Smooth muscle cell (in vitro differentiated cells): ENCODE measurements at regions not wholly inside any gene's neighbourhood (a gene's known extent, or its start where the extent isn't known, plus 50 kb on each side); places are given as distances from the start of the nearest gene placed in this dataset.
A peak's percentile ranks its signal among the peaks of the same experiment; 100 is the strongest.

Experiments used
- DNase-seq: peaks from one replicate; lab custom pipeline; 2025; ENCODE audit not compliant: unreplicated experiment; lab: John Stamatoyannopoulos, UW
- H2AFZ ChIP-seq: fragments of 200-600 bp; sonication (generic); 2 replicates; pipeline ENCODE4 v1.6.0; 2016; ENCODE audit warnings: antibody characterized with exemption, low read depth, mild to moderate bottlenecking
- H3F3A ChIP-seq: fragments of 200-600 bp; sonication (generic); 2 replicates; pipeline ENCODE4 v1.6.0; 2017; ENCODE audit warnings: antibody characterized with exemption, low read depth
- H3K27ac ChIP-seq: fragments of 200-600 bp; sonication (generic); 2 replicates; pipeline ENCODE4 v1.5.1; 2016; ENCODE audit warnings: low read depth, mild to moderate bottlenecking
- H3K27me3 ChIP-seq: fragments of 200-600 bp; sonication (generic); 2 replicates; pipeline ENCODE4 v1.6.1; 2016; ENCODE audit warnings: low read depth, mild to moderate bottlenecking
- H3K36me3 ChIP-seq: fragments of 200-600 bp; sonication (generic); 2 replicates; pipeline ENCODE4 v1.5.1; 2016; ENCODE audit warnings: low read depth
- H3K4me1 ChIP-seq: fragments of 200-600 bp; sonication (generic); 2 replicates; pipeline ENCODE4 v1.5.1; 2016; ENCODE audit warnings: low read depth
- H3K4me2 ChIP-seq: fragments of 200-600 bp; sonication (generic); 2 replicates; pipeline ENCODE4 v1.6.0; 2016; ENCODE audit warnings: mild to moderate bottlenecking
- H3K4me3 ChIP-seq: fragments of 200-600 bp; sonication (generic); 2 replicates; pipeline ENCODE4 v1.5.1; 2016; ENCODE audit warnings: mild to moderate bottlenecking
- H3K79me2 ChIP-seq: fragments of 200-600 bp; sonication (generic); 2 replicates; pipeline ENCODE4 v1.6.0; 2016; ENCODE audit warnings: low read depth, mild to moderate bottlenecking
- H3K9ac ChIP-seq: fragments of 200-600 bp; sonication (generic); 2 replicates; pipeline ENCODE4 v1.6.0; 2016; ENCODE audit warnings: low read depth
- H3K9me3 ChIP-seq: fragments of 200-600 bp; sonication (generic); replicated peaks from 2 replicates; pipeline ENCODE4 v1.5.1; 2016; ENCODE audit warnings: low read depth
- H4K20me1 ChIP-seq: fragments of 200-600 bp; sonication (generic); 2 replicates; pipeline ENCODE4 v1.6.0; 2016; ENCODE audit warnings: low read depth
- CTCF ChIP-seq: fragments of 200-600 bp; sonication (generic); IDR thresholded peaks from 2 replicates; pipeline ENCODE4 v1.5.1; 2017; ENCODE audit warnings: borderline replicate concordance, mild to moderate bottlenecking, antibody characterized with exemption; ENCODE audit not compliant: insufficient read depth, poor library complexity, severe bottlenecking
- WGBS: methylation state at CpG from one replicate; pipeline ENCODE4 v1.1.7; 2016; ENCODE audit warnings: low lambda C conversion rate; 5-methylcytosine and 5-hydroxymethylcytosine counted together

GRCh38 chr5:124630767-124631704, 115.4 kb downstream of the ZNF608 start:
- H2AFZ ChIP-seq: no peak overlapping the region

DNA sequence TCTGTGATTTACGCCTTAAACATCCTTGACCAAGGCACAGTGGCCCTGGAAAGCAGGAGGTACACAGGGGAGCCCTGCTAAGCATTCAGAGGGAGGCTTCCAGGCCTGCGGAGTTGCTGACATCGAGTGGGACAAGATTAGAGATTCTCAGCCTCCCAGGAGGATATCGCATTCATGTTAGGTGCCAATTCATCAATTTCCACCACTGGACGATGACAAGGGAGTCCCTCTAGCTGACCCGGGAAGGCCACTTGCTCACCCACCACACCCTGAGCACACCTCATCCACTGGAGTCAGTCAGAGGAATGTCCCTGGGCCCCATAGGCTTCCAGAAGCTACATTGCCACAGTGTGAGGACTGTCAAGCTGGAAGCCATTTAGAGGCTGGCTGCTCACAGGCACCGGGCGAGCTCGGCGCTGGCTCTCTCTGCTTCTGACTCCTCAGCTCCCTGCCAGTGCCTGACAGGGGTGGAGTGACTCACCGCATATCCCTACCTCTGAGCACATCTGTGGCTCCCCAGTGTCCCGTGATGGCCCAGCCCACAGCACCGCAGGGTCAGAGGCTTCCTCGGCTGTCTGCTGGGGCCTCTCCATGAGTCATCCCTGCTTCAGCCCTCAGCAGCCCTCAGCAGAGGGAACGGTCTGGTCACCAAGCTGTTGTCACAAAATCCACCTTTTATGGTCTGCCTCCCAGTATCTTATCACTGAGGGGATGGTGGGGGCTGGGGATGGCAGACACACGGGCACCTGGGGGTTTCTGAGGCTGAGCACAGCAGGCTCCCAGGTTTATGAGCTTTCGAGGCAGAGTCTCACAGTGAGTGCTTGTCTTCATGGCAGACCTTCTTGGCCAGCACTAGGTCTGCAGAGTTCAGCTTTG, 117.5 kb downstream of the ZNF608 start:
- DNase-seq: peak; percentile 60
- peak overlapping the region; percentile 74 for H3K9ac ChIP-seq
- H3K27ac ChIP-seq: peak overlapping the region; percentile 91
- H3K27me3 ChIP-seq: no peaks in the 10 kb centered on the region
- WGBS: 25% methylated on average over 17 of the region's 17 CpGs
- H3K79me2 ChIP-seq: no peaks in the 10 kb centered on the region
- no peaks in the 10 kb centered on the region for H4K20me1 ChIP-seq
- peaks cover 21% of the 10 kb centered on the region for H3F3A ChIP-seq
- H3K36me3 ChIP-seq: no peaks in the 10 kb centered on the region
- H3K4me3 ChIP-seq: no peak overlapping the region
- no peak for TF ChIP-seq CTCF
- H3K9me3 ChIP-seq: no peaks in the 10 kb centered on the region
- H3K4me2 ChIP-seq: peak overlapping the region; percentile 72
- peaks cover 18% of the 10 kb centered on the region for H3K4me1 ChIP-seq
- no peak overlapping the region for H2AFZ ChIP-seq

More at GRCh38 chr5:124630767-124631704, 115.4 kb downstream of the ZNF608 start:
- Histone ChIP-seq H3K4me1 (peaks cover 20% of the 10 kb centered on the region), H4K20me1 (no peaks in the 10 kb centered on the region), H3K4me2 (peak overlapping the region; percentile 55), H3K27me3 (no peaks in the 10 kb centered on the region), H3K9me3 (no peaks in the 10 kb centered on the region), H3K36me3 (no peaks in the 10 kb centered on the region), H3K9ac (peak overlapping the region; percentile 12), H3K4me3 (no peak overlapping the region), H3K79me2 (no peaks in the 10 kb centered on the region), H3K27ac (peak overlapping the region; percentile 91), H3F3A (peaks cover 33% of the 10 kb centered on the region)
- WGBS: 50% methylated on average over 5 of the region's 5 CpGs
- no peak for DNase-seq
- no peak for TF ChIP-seq CTCF

DNA sequence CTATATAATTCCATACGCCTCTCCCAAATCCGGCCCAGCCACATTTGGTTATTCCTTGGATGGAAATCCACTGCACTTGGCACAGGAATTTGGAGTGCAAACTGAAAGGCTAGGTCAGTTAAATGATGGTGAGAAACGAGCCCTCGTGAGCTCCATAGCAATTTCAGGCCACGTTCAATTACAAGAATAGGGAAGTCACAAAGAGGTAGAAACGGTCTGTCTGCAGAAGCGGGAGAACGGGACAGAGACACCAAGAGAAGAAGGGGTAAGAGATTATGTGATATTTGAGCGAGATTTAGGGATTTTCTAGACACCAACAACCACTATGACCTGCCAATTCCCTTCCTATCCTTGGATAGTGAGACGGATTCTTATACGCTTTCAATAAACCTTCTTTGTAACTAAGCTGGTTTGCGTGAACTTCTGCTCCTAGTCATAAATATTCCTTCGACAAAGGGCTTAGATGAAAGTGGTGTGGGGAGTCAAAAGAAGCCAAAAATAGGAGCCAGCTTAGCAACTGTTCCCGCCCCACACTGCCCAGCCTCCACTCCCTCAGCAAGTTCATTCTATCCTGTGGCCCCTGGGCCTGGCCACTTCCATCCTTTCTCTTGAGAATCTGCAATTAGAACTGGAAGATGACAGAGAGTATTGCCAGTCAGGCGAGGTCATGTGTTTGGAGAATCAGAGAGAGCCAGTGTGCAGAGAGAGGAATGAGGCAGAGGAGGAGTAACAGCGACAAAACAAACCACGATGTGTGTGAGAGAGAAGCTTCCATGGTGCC, 118.4 kb downstream of the ZNF608 start:
- Histone ChIP-seq H2AFZ (no peak overlapping the region), H3K36me3 (no peaks in the 10 kb centered on the region), H3K79me2 (no peaks in the 10 kb centered on the region), H3K4me1 (peaks cover 16% of the 10 kb centered on the region), H3K4me2 (peak overlapping the region; percentile 56), H3K9me3 (no peaks in the 10 kb centered on the region), H4K20me1 (no peaks in the 10 kb centered on the region), H3K4me3 (no peak overlapping the region), H3F3A (peaks cover 18% of the 10 kb centered on the region), H3K27me3 (no peaks in the 10 kb centered on the region), H3K9ac (peak overlapping the region; percentile 74), H3K27ac (peak overlapping the region; percentile 91)
- no peak for TF ChIP-seq CTCF
- no peak for DNase-seq
- WGBS: 73% methylated on average over 17 of the region's 17 CpGs
